Neural cell (in vitro differentiated cells): ENCODE measurements at regions not wholly inside any gene's neighbourhood (a gene's known extent, or its start where the extent isn't known, plus 50 kb on each side); places are given as distances from the start of the nearest gene placed in this dataset.

Source experiments
- H2AFZ ChIP-seq: fragments of 200-600, 300-800 bp; sonication (generic), shearing (Covaris generic); 2 replicates; pipeline ENCODE4 v1.6.0; 2014; ENCODE audit warnings: low read depth, mild to moderate bottlenecking, antibody characterized with exemption, low read length, moderate library complexity
- H3F3A ChIP-seq: fragments of 200-600 bp; shearing (Covaris generic); 2 replicates; pipeline ENCODE4 v1.6.1; 2016; ENCODE audit warnings: mild to moderate bottlenecking, moderate library complexity, mixed read lengths, antibody characterized with exemption, low read length; ENCODE audit not compliant: insufficient read depth, poor library complexity, severe bottlenecking
- H3K27ac ChIP-seq: fragments of 200-600, 300-800 bp; sonication (generic), shearing (Covaris generic); 2 replicates; pipeline ENCODE4 v1.5.1; 2014; ENCODE audit warnings: mild to moderate bottlenecking, low read length, moderate library complexity
- H3K27me3 ChIP-seq: fragments of 300-800, 200-600 bp; sonication (generic), shearing (Covaris generic); 2 replicates; pipeline ENCODE4 v1.6.0; 2014; ENCODE audit warnings: mild to moderate bottlenecking, low read depth, low read length, moderate library complexity; ENCODE audit not compliant: insufficient read depth
- H3K36me3 ChIP-seq: fragments of 300-800, 200-600 bp; sonication (generic), shearing (Covaris generic); 2 replicates; pipeline ENCODE4 v1.5.1; 2014; ENCODE audit warnings: mild to moderate bottlenecking, antibody characterized with exemption, low read length, moderate library complexity; ENCODE audit not compliant: insufficient read depth
- H3K4me2 ChIP-seq: fragments of 300-800, 200-600 bp; sonication (generic), shearing (Covaris generic); 2 replicates; pipeline ENCODE4 v1.6.0; 2014; ENCODE audit warnings: mild to moderate bottlenecking, low read length
- H3K4me3 ChIP-seq: fragments of 300-800, 200-600 bp; sonication (generic), shearing (Covaris generic); 2 replicates; pipeline ENCODE4 v1.5.1; 2014; ENCODE audit warnings: mild to moderate bottlenecking, low read length, moderate library complexity
- H3K79me2 ChIP-seq: fragments of 200-600 bp; shearing (Covaris generic); replicated peaks from 2 replicates; pipeline ENCODE4 v1.6.0; 2014; ENCODE audit warnings: mild to moderate bottlenecking, low read length, moderate library complexity; ENCODE audit not compliant: insufficient read depth
- H3K9ac ChIP-seq: fragments of 300-800, 200-600 bp; sonication (generic), shearing (Covaris generic); 2 replicates; pipeline ENCODE4 v1.6.1; 2016; ENCODE audit warnings: mild to moderate bottlenecking, low read length, mixed read lengths
- H3K9me2 ChIP-seq: fragments of 200-600 bp; shearing (Covaris generic); 2 replicates; pipeline ENCODE4 v1.6.1; 2016; ENCODE audit warnings: mild to moderate bottlenecking, low read length, mixed read lengths; ENCODE audit not compliant: insufficient read depth
- H3K9me3 ChIP-seq: fragments of 200-600, 300-800 bp; sonication (generic), shearing (Covaris generic); 2 replicates; pipeline ENCODE4 v1.6.1; 2016; ENCODE audit warnings: mild to moderate bottlenecking, mixed run types, low read length, moderate library complexity, mixed read lengths
- H4K20me1 ChIP-seq: fragments of 200-600 bp; shearing (Covaris generic); 2 replicates; pipeline ENCODE4 v1.6.1; 2016; ENCODE audit warnings: mild to moderate bottlenecking, mixed run types; ENCODE audit not compliant: insufficient read depth
- EP300 ChIP-seq: fragments of 450-650 bp; conservative IDR thresholded peaks from 2 replicates; pipeline ENCODE4 v1.6.1; 2014; ENCODE audit warnings: antibody characterized with exemption, mild to moderate bottlenecking, moderate library complexity; ENCODE audit not compliant: poor library complexity, severe bottlenecking
- EZH2 ChIP-seq: fragments of 200-600, 300-800 bp; shearing (Covaris generic), sonication (generic); IDR thresholded peaks from 2 replicates; pipeline ENCODE4 v1.6.1; 2014; ENCODE audit warnings: antibody characterized with exemption, low read length, borderline replicate concordance, mild to moderate bottlenecking; ENCODE audit not compliant: insufficient read depth, poor library complexity, severe bottlenecking
- MXI1 ChIP-seq: fragments of 450-650 bp; conservative IDR thresholded peaks from 2 replicates; pipeline ENCODE4 v1.6.1; 2014; ENCODE audit warnings: antibody characterized with exemption, mild to moderate bottlenecking; ENCODE audit not compliant: poor library complexity, severe bottlenecking
- POLR2AphosphoS5 ChIP-seq: IDR thresholded peaks from 2 replicates; pipeline ENCODE4 v1.6.1; 2012
- RAD21 ChIP-seq: fragments of 450-650 bp; conservative IDR thresholded peaks from 2 replicates; pipeline ENCODE4 v1.6.1; 2014; ENCODE audit warnings: antibody characterized with exemption, mild to moderate bottlenecking, moderate library complexity
- SMC3 ChIP-seq: fragments of 450-650 bp; conservative IDR thresholded peaks from 2 replicates; pipeline ENCODE4 v1.6.1; 2014; ENCODE audit warnings: antibody characterized with exemption, mild to moderate bottlenecking, moderate library complexity; ENCODE audit not compliant: poor library complexity
- TAF1 ChIP-seq: IDR thresholded peaks from 2 replicates; pipeline ENCODE4 v1.6.1; 2012; ENCODE audit warnings: low read depth
- TF ChIP-seq, protein P1 (sequence below): IDR thresholded peaks from 2 replicates; pipeline ENCODE4 v1.6.1; 2012; ENCODE audit warnings: borderline replicate concordance
- TF ChIP-seq, protein P2 (sequence below): fragments of 450-650 bp; IDR thresholded peaks from 2 replicates; pipeline ENCODE4 v1.5.1; 2014; ENCODE audit warnings: antibody characterized with exemption, mild to moderate bottlenecking, moderate library complexity; ENCODE audit not compliant: poor library complexity, severe bottlenecking

GRCh38 chr9:73845954-73846690, 651.0 kb upstream of the RORB start:
- Histone ChIP-seq H3K4me3 (no peak overlapping the region), H3K9me3 (no peaks in the 10 kb centered on the region), H3K4me2 (no peak overlapping the region), H3K79me2 (no peaks in the 10 kb centered on the region), H3K27ac (no peak overlapping the region), H2AFZ (no peak overlapping the region), H3K9me2 (no peaks in the 10 kb centered on the region), H3K9ac (no peak overlapping the region), H3F3A (no peaks in the 10 kb centered on the region), H3K36me3 (no peaks in the 10 kb centered on the region), H4K20me1 (no peaks in the 10 kb centered on the region), H3K27me3 (peaks cover 5% of the 10 kb centered on the region)
- TF ChIP-seq, protein P1, sequence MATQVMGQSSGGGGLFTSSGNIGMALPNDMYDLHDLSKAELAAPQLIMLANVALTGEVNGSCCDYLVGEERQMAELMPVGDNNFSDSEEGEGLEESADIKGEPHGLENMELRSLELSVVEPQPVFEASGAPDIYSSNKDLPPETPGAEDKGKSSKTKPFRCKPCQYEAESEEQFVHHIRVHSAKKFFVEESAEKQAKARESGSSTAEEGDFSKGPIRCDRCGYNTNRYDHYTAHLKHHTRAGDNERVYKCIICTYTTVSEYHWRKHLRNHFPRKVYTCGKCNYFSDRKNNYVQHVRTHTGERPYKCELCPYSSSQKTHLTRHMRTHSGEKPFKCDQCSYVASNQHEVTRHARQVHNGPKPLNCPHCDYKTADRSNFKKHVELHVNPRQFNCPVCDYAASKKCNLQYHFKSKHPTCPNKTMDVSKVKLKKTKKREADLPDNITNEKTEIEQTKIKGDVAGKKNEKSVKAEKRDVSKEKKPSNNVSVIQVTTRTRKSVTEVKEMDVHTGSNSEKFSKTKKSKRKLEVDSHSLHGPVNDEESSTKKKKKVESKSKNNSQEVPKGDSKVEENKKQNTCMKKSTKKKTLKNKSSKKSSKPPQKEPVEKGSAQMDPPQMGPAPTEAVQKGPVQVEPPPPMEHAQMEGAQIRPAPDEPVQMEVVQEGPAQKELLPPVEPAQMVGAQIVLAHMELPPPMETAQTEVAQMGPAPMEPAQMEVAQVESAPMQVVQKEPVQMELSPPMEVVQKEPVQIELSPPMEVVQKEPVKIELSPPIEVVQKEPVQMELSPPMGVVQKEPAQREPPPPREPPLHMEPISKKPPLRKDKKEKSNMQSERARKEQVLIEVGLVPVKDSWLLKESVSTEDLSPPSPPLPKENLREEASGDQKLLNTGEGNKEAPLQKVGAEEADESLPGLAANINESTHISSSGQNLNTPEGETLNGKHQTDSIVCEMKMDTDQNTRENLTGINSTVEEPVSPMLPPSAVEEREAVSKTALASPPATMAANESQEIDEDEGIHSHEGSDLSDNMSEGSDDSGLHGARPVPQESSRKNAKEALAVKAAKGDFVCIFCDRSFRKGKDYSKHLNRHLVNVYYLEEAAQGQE = no peak
- TF ChIP-seq TAF1 (no peak), SMC3 (no peak), POLR2AphosphoS5 (no peak), EP300 (no peak), RAD21 (no peak), MXI1 (no peak), EZH2 (no peak)
- TF ChIP-seq, protein P2, sequence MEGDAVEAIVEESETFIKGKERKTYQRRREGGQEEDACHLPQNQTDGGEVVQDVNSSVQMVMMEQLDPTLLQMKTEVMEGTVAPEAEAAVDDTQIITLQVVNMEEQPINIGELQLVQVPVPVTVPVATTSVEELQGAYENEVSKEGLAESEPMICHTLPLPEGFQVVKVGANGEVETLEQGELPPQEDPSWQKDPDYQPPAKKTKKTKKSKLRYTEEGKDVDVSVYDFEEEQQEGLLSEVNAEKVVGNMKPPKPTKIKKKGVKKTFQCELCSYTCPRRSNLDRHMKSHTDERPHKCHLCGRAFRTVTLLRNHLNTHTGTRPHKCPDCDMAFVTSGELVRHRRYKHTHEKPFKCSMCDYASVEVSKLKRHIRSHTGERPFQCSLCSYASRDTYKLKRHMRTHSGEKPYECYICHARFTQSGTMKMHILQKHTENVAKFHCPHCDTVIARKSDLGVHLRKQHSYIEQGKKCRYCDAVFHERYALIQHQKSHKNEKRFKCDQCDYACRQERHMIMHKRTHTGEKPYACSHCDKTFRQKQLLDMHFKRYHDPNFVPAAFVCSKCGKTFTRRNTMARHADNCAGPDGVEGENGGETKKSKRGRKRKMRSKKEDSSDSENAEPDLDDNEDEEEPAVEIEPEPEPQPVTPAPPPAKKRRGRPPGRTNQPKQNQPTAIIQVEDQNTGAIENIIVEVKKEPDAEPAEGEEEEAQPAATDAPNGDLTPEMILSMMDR = no peak

GRCh38 chr9:73847536-73847935, 649.6 kb upstream of the RORB start:
- H3K36me3 ChIP-seq = no peaks in the 10 kb centered on the region
- H2AFZ ChIP-seq = no peak overlapping the region
- H3K9me2 ChIP-seq = no peaks in the 10 kb centered on the region
- H4K20me1 ChIP-seq = no peaks in the 10 kb centered on the region
- H3K4me2 ChIP-seq = no peak overlapping the region
- TF ChIP-seq RAD21 = no peak
- TF ChIP-seq, protein P1 = no peak
- TF ChIP-seq, protein P2 = no peak
- TF ChIP-seq EP300 = no peak
- TF ChIP-seq POLR2AphosphoS5 = no peak
- no peak for TF ChIP-seq TAF1
- no peak for TF ChIP-seq EZH2
- TF ChIP-seq SMC3 = no peak
- no peak for TF ChIP-seq MXI1
- peaks cover 5% of the 10 kb centered on the region for H3K27me3 ChIP-seq
- H3K9ac ChIP-seq = no peak overlapping the region
- H3K4me3 ChIP-seq = no peak overlapping the region
- no peak overlapping the region for H3K27ac ChIP-seq
- H3K79me2 ChIP-seq = no peaks in the 10 kb centered on the region
- no peaks in the 10 kb centered on the region for H3K9me3 ChIP-seq
- H3F3A ChIP-seq = no peaks in the 10 kb centered on the region
